ENCODE measurements at regions not wholly inside any gene's neighbourhood (a gene's known extent, or its start where the extent isn't known, plus 50 kb on each side); places are given as distances from the start of the nearest gene placed in this dataset.

- in situ Hi-C loops (cut with MboI), result no loop called here
- BruUV-seq (replicated peaks), result no TSS peak
- DNase-seq (ENCODE audit: extremely low read depth in 1 of 4, low spot score in 3 of 4) (no peak), FAIRE-seq (no peak), ATAC-seq (no peak)
- H3K27ac ChIP-seq (ENCODE audit: extremely low read depth, low read depth, low read length), result no peak overlapping the region
- H4K20me1 ChIP-seq (replicated peaks; ENCODE audit: control insufficient read depth, insufficient read depth, low read length), result no peaks in the 10 kb centered on the region
- H3K79me2 ChIP-seq (ENCODE audit: control insufficient read depth, insufficient read depth, low read length), result no peaks in the 10 kb centered on the region
- POLR2A ChIA-PET, result no interaction called here
- no peak overlapping the region for H3K4me3 ChIP-seq
- H3K4me2 ChIP-seq (ENCODE audit: insufficient read depth, low read length), result no peak overlapping the region
- CTCF ChIA-PET (ENCODE audit: low intra/inter-chr PET ratio), result no interaction called here
- intact Hi-C loops (cut with micrococcal nuclease), result no loop called here
- H3K9ac ChIP-seq (ENCODE audit: insufficient read depth in 1 of 2, low read depth in 2 of 2, low read length in 2 of 2), result no peak overlapping the region
- H3K36me3 ChIP-seq (ENCODE audit: control insufficient read depth, insufficient read depth, low read length), result no peaks in the 10 kb centered on the region
- no peaks in the 10 kb centered on the region; a peak in 1 of 5 replicates for H3K4me1 ChIP-seq (replicated peaks in 1 of 2; ENCODE audit: control insufficient read depth in 2 of 2, insufficient read depth in 2 of 2, low read length in 2 of 2)
- H3K9me3 ChIP-seq (replicated peaks; ENCODE audit: control insufficient read depth, insufficient read depth, low read depth, low read length), result no peaks in the 10 kb centered on the region; the same call in 1 of the 2 replicates
- no peaks in the 10 kb centered on the region for H3K9me1 ChIP-seq (ENCODE audit: control insufficient read depth, insufficient read depth, low read length)
- peak overlapping the region; percentile 67 for H2AFZ ChIP-seq (ENCODE audit: low read depth, low read length)
- WGBS (ENCODE audit: insufficient coverage, low coverage, missing lambda C conversion rate), result 9% methylated on average over 3 of the region's 3 CpGs
- H3K27me3 ChIP-seq (ENCODE audit: control insufficient read depth in 2 of 2, insufficient read depth in 2 of 2, low read length in 2 of 2), result no peaks in the 10 kb centered on the region
- TF ChIP-seq ZNF224 (CRISPR knock-in tag; IDR thresholded peaks at IDR 0.05) (no peak), IFI16 (CRISPR knock-in tag; IDR thresholded peaks at IDR 0.05) (no peak), TEAD4 (IDR thresholded peaks at IDR 0.05; ENCODE audit: low read length) (no peak), TEAD4 (CRISPR knock-in tag; IDR thresholded peaks at IDR 0.05; ENCODE audit: borderline replicate concordance) (no peak), CEBPB (tag; IDR thresholded peaks at IDR 0.05) (no peak), PML (IDR thresholded peaks at IDR 0.05; ENCODE audit: low read length) (no peak), MEIS2 (IDR thresholded peaks at IDR 0.05; ENCODE audit: partially characterized antibody) (no peak), SPI1 (IDR thresholded peaks at IDR 0.05; ENCODE audit: borderline replicate concordance, low read depth, low read length) (no peak), ZBTB11 (CRISPR knock-in tag; IDR thresholded peaks at IDR 0.05) (no peak), TBP (optimal IDR thresholded peaks at IDR 0.05; ENCODE audit: low read depth, low read length) (no peak), NFIC (IDR thresholded peaks at IDR 0.05) (no peak)
Observed at GRCh38 chr1:191590578-191590977, 567.7 kb upstream of the RGS18 start.
